CD4-positive, alpha-beta T cell treated with Interleukin-6 for 4 hours (primary cell): ENCODE measurements at regions not wholly inside any gene's neighbourhood (a gene's known extent, or its start where the extent isn't known, plus 50 kb on each side); places are given as distances from the start of the nearest gene placed in this dataset.

Source experiments
- DNase-seq: peaks from one replicate; pipeline ENCODE4 v3.0.0-alpha.2; 2020; ENCODE audit warnings: mixed read lengths

- DNase-seq, result no peak
Observed at GRCh38 chr5:27276119-27276518, 237.7 kb upstream of the CDH9 start.

- no peak for DNase-seq
Observed at GRCh38 chr5:27275345-27275744, 237.0 kb upstream of the CDH9 start.

GRCh38 chr5:27269766-27270165 is 231.4 kb upstream of the CDH9 start:
- no peak for DNase-seq

- DNase-seq, result no peak
Observed at GRCh38 chr5:27267209-27267824, 228.9 kb upstream of the CDH9 start.

GRCh38 chr5:27266184-27266583 is 227.8 kb upstream of the CDH9 start:
- no peak for DNase-seq

- no peak for DNase-seq
Observed at GRCh38 chr5:27257696-27258095, 219.3 kb upstream of the CDH9 start.

- DNase-seq, result no peak
Observed at GRCh38 chr5:27252911-27253310, 214.5 kb upstream of the CDH9 start.

GRCh38 chr5:27242258-27242626 is 203.9 kb upstream of the CDH9 start:
- DNase-seq, result no peak

- no peak for DNase-seq
Observed at GRCh38 chr5:27241564-27242257, 203.3 kb upstream of the CDH9 start.

GRCh38 chr5:27240791-27241190 is 202.4 kb upstream of the CDH9 start:
- no peak for DNase-seq

- no peak for DNase-seq
Observed at GRCh38 chr5:27234916-27235315, 196.5 kb upstream of the CDH9 start.

- no peak for DNase-seq
Observed at GRCh38 chr5:27221410-27221809, 183.0 kb upstream of the CDH9 start.

GRCh38 chr5:27220752-27221151 is 182.4 kb upstream of the CDH9 start:
- no peak for DNase-seq

- DNase-seq, result no peak
Observed at GRCh38 chr5:27217977-27218376, 179.6 kb upstream of the CDH9 start.

GRCh38 chr5:27217155-27217956 is 179.0 kb upstream of the CDH9 start:
- no peak for DNase-seq

- no peak for DNase-seq
Observed at GRCh38 chr5:27216367-27216950, 178.1 kb upstream of the CDH9 start.

- no peak for DNase-seq
Observed at GRCh38 chr5:27208051-27208450, 169.7 kb upstream of the CDH9 start.

GRCh38 chr5:27191786-27192510 is 153.6 kb upstream of the CDH9 start:
- DNase-seq, result no peak

- DNase-seq, result no peak
Observed at GRCh38 chr5:27172693-27173092, 134.3 kb upstream of the CDH9 start.

- no peak for DNase-seq
Observed at GRCh38 chr5:27171761-27172261, 133.4 kb upstream of the CDH9 start.

- DNase-seq, result no peak
Observed at GRCh38 chr5:27158775-27159174, 120.4 kb upstream of the CDH9 start.

GRCh38 chr5:27158171-27158570 is 119.8 kb upstream of the CDH9 start:
- no peak for DNase-seq

- no peak for DNase-seq
Observed at GRCh38 chr5:27144456-27144855, 106.1 kb upstream of the CDH9 start.
